ENCODE measurements at regions not wholly inside any gene's neighbourhood (a gene's known extent, or its start where the extent isn't known, plus 50 kb on each side); places are given as distances from the start of the nearest gene placed in this dataset.

DNA sequence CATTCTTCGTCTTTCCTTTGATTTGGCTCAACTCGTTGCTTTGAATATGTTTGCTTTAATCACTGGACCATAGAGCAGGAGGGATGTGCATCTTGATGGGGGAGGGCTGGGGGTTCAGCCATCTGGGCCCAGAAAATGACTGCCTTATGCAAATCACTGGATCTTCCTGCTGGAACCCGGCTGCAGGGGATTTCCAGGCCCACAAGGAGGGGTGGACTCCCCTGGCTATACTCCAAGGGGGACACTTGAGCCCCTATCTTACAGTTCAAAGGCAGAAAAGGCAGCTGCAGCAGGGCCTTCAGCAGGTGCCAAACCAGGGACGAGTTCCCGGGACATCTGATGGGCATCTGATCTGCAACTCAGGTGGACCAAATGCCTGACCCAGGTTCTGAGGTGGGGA is 122.5 kb downstream of the DICER1 start:
- DNase-seq (ENCODE audit: low spot score): no peak

DNA sequence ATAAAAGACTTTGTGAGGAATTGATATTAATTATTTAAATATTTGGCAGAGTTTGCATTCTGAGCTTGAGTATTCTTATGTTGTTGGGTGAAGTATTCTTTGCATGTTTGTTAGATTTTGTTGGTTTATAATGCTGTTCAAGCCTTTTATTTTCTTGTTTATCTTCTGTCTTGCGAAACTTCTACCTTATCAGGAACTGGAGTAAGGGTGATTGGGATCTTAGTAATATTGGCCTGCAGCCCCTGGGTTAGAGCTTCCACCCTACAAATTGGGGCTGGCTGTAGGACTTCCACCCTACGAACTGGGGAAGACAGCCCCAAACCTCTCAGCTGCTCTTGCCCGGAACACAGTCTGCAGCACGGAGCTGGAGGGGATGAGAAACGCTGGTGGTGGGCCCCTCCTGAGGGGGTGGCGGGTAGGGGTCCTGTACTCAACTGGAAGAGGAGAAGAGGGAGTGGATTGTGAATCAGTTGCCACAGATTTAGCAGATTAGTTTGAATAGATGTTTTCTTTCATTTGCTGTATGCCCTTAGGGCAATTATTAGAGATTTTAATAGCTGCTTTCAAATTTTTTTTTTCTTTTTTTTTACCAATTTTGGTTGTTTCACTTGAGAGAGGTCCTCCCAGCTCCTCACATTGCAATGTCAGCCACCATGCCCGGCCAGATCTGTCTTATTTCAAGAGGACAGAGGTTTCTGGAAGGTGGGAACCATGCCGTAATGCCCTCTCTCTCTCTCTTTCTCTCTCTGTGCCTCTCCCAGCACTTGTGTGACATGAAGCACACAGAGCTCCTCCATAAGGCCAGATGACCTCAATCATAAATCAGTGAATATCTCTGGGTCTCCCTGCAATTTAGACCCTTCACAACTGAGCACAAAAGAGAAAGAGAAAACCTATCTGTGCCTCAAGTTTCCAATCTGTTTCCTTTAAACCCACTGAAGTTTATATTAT is 123.4 kb downstream of the DICER1 start:
- no peak for DNase-seq (ENCODE audit: low spot score)

DNA sequence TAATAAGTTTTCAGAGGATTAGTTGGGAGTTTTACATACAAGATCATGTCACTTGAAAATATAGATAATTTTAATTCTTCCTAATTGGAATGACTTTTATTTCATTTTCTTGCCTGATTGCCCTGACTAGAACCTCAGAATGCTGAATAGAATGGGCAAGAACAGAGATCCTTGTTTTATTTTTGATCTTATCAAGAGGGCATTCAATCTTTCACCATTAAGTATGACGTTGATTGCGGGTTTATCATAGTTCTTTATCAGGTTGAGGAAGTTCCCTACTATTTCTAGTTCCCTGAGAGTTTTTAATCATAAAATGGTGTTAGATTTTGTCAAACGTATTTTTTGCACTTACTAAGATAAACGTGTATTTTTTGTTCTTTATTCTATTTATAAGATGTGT is 124.3 kb downstream of the DICER1 start:
- DNase-seq (ENCODE audit: low spot score): no peak

GRCh38 chr14:95026851-95027463 is 130.4 kb downstream of the DICER1 start:
- no peak for DNase-seq (ENCODE audit: low spot score)

DNA sequence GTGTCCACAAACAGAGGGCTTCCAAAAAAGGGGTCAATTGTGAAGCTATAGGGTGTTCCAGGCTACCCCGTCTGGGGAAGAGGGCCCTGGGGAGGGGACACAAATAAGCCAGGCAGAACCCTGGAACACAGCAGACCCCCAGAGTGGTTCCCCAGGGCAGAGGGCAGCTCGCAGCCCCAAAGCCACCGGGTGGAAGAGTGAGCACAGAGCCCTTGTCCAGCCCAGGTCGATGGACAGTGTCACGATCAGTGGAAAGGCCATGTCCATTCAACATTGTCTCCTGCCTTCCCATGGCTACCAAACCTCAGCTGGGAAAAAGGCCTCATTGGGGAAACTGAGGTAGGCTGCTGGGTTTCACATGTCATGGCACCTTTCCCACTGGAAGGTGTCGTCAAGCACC is 131.4 kb downstream of the DICER1 start:
- no peak for DNase-seq (ENCODE audit: low spot score)

DNA sequence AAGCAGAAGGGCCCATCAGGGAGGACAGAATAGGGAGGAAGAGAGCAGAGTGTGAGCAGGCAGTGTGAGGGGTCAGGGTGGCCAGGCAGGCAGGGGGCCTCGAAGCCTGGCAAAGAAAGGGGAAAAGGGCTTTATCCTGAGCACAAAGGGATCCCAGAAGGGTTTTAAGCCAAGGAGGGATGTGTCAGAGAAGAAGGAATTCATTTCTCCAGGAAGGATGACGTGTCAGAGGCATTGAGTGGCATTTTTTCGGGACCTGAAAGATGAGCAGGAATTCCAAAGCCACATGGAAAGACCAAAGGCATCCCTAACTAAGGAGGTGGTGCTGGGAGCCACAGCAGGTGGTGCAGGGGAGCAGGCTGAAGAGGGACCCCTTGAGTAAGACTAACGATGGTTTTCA is 132.1 kb downstream of the DICER1 start:
- DNase-seq (ENCODE audit: low spot score): no peak

- no peak for DNase-seq (ENCODE audit: low spot score)
These were observed 132.9 kb downstream of the DICER1 start for GRCh38 chr14:95024380-95024779.

DNA sequence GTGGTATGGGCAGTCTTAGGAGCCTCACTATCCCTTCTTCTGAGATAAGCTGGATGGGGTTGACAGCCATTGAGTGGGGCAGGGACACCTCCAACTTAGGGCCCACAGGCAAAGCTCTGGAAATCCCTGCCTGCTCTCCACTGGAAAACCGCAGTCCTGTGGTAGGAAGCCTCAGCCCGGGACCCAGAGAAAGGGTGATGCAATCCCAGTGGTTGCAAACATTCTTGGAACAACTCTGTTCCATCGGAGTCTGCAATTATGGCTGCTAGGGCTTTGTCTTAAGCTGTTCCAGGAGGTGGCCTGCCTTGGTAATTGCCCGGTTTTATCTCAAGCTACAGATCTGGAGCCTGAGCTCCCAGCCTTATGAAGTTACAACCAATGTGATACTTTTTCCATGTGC is 133.4 kb downstream of the DICER1 start:
- DNase-seq (ENCODE audit: low spot score): no peak

- no peak for DNase-seq (ENCODE audit: low spot score)
These were observed 134.2 kb downstream of the DICER1 start for GRCh38 chr14:95023115-95023514.

GRCh38 chr14:95021588-95021987 is 135.7 kb downstream of the DICER1 start:
- no peak for DNase-seq (ENCODE audit: low spot score)

GRCh38 chr14:95018821-95019220 is 138.5 kb downstream of the DICER1 start:
- no peak for DNase-seq (ENCODE audit: low spot score)

DNA sequence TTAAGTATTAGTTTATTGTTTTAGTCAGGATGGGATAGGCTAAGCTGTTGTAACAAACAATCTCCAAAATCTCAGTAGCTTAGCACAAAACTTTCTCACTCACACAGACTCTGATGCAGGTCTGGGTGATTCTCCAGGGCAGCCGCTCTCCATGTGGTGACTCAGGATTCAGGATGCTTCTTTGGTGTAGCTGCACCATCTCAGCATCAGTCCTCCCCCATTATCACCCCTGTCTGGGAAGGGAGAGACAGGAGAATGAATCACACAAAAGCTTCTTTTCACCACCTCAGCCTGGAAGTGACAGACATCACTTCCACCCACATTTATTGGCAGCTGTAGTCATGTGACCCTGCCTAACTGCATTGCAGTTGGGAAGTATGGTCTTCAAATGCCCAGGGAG is 142.3 kb downstream of the DICER1 start:
- no peak for DNase-seq (ENCODE audit: low spot score)

- no peak for DNase-seq (ENCODE audit: low spot score)
These were observed 143.3 kb downstream of the DICER1 start for GRCh38 chr14:95014036-95014435.

DNA sequence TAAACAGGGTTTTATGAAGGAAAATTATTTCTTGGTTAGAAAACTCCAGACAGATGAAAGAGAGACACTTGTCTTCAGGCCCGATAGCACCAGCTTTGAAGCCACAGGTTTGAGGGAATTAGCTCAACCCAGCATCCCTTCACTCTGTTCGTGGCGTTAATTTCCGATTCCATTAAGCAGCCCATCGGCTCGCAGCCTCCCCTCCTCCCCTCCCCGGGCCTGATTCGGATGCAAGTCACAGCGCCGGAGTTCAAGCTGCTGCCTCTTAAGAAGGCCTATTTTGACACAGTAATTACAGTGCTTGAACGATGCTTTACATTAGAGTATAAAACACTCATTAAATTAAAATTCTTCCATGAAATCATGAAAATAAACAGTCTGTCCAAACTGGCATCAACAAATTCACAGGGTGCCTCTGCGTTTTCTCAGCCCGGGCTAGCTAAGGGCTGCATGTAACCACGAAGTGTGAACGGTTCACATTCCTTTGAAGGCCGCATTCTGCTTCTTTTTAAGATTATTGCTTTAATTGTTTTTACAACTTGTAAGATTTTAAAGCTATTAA is 145.8 kb downstream of the DICER1 start:
- no peak for DNase-seq (ENCODE audit: low spot score)

DNA sequence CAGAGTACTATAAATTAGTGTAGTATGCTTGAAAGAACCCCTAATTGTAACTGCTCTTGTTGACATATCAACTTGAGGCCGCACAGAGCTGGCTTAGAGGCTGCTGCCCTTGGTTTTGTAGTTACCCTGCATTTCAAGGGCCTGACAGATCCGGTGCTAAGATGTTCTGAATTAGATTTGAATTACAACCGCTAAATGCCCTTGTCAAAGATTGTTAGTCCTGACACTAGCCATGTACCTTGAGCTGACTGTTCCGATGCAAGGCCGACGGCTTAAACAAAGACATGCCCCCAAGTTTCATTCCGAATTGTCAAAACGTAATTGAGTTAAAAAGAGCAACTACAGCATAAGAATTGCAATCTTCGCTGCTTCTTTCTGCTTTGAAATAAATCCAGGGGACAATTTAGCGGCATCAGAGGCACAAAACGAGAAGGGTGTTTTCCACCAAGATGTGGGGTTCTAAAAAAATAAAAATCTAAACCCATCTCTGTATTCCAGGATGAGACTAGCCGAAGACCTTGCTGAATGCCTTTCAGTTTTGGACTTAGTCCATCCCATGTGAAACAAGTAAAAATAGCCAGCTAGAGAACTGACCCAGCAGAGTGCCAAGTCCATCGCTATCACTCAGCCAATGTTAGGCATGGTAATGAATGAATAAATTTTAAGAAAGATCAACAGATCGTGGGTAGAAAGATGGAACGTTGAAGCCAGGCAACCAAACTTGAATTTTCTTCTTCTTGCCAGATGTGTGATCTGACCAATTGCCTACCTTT is 148.7 kb downstream of the DICER1 start:
- DNase-seq (ENCODE audit: low spot score): no peak

- no peak for DNase-seq (ENCODE audit: low spot score)
These were observed 149.4 kb downstream of the DICER1 start for GRCh38 chr14:95007921-95008320.

DNA sequence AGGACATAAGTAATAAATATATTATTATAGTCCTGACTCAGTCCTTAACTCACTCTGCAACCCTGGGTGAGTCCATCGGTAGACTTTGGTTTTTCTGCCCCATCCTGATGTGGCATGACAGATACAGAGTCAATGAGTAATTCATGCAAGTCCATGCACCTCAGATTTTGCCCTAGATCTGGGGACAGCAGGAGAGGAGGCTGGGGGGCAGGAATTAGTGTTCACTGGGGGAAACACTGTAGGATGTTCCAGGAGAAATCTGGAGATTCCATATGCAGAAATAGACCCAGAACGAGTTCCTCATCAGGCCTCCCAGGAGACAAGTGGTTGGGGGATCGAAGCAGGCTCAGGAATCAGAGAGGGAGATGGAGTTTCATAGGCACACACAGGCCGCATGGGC is 150.8 kb downstream of the DICER1 start:
- DNase-seq (ENCODE audit: low spot score): no peak

- no peak for DNase-seq (ENCODE audit: low spot score)
These were observed 151.3 kb downstream of the DICER1 start for GRCh38 chr14:95006051-95006450.

GRCh38 chr14:95003099-95003960 is 154.0 kb downstream of the DICER1 start:
- no peak for DNase-seq (ENCODE audit: low spot score)

GRCh38 chr14:94998685-94999084 is 158.6 kb downstream of the DICER1 start:
- DNase-seq (ENCODE audit: low spot score): no peak

DNA sequence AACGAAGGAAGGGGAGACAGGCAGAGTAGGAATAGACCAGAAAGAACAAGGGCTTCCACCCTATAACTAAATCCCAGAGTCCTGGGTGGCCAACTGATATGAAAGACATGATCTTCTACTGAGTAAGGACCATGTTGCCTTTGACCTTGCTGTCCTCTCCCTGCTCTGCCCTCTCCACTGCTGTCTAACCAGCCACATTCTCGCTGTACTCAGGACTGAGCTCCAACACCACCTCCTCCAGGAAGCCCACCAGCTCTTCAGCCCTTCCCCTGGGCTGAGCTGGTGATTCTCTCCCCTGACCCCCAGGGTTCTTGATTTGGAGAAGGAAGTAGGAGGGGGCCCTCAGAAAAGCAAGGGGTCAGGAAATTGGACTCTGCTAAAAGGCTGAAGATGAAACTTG is 159.2 kb downstream of the DICER1 start:
- no peak for DNase-seq (ENCODE audit: low spot score)

DNA sequence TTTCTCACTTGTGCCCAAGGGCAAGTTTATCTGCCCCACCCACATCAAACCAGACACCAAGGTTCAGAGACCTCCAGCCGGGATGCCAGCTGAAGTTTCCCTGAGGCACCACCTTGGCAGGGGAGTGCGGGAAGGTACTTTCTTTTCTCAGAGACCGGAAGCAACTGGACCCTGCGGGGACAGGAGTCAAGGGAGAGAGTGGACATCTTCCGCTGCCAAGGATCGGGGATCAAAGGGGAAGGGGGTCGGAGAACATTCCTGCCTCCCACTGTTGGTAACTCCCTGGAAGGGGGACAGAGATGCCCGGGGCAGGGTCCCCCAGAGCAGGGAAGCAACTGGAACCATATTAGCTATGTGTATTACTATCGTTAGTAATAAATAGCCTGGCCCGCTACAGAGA is 161.8 kb downstream of the DICER1 start:
- no peak for DNase-seq (ENCODE audit: low spot score)

All from CD4-positive, alpha-beta T cell treated with Interleukin-2 at 100 ng/mL for 4 hours (primary cell).